ENCODE measurements at regions not wholly inside any gene's neighbourhood (a gene's known extent, or its start where the extent isn't known, plus 50 kb on each side); places are given as distances from the start of the nearest gene placed in this dataset.

- Histone ChIP-seq H3K4me3 (ENCODE audit: low read length) (no peak overlapping the region), H4K20me1 (ENCODE audit: control insufficient read depth, insufficient read depth, low read depth, low read length) (no peaks in the 10 kb centered on the region), H3K9me2 (replicated peaks; ENCODE audit: control insufficient read depth, low read length) (no peaks in the 10 kb centered on the region), H3K9me3 (ENCODE audit: control insufficient read depth, insufficient read depth, low read length) (peaks cover 7% of the 10 kb centered on the region; the same call in 1 of the 2 replicates), H3K4me1 (ENCODE audit: control insufficient read depth, low read length) (no peaks in the 10 kb centered on the region), H3K4me2 (ENCODE audit: low read length) (no peak overlapping the region), H3K27ac (ENCODE audit: low read depth, low read length) (no peak overlapping the region), H3K27me3 (ENCODE audit: control insufficient read depth, low read length) (no peaks in the 10 kb centered on the region), H3K36me3 (ENCODE audit: control insufficient read depth, low read length) (no peaks in the 10 kb centered on the region), H3K79me2 (ENCODE audit: control insufficient read depth, low read length) (no peaks in the 10 kb centered on the region), H3F3A (ENCODE audit: control insufficient read depth, insufficient read depth) (no peaks in the 10 kb centered on the region)
- TF ChIP-seq EZH2phosphoT487 (IDR thresholded peaks at IDR 0.05; ENCODE audit: borderline replicate concordance, low read length): no peak
- no peak for TF ChIP-seq CTCF (IDR thresholded peaks at IDR 0.05; ENCODE audit: low read depth, low read length, poor library complexity, severe bottlenecking)
Measured at GRCh38 chr5:15286650-15287049, 213.3 kb upstream of the FBXL7 start.

DNA sequence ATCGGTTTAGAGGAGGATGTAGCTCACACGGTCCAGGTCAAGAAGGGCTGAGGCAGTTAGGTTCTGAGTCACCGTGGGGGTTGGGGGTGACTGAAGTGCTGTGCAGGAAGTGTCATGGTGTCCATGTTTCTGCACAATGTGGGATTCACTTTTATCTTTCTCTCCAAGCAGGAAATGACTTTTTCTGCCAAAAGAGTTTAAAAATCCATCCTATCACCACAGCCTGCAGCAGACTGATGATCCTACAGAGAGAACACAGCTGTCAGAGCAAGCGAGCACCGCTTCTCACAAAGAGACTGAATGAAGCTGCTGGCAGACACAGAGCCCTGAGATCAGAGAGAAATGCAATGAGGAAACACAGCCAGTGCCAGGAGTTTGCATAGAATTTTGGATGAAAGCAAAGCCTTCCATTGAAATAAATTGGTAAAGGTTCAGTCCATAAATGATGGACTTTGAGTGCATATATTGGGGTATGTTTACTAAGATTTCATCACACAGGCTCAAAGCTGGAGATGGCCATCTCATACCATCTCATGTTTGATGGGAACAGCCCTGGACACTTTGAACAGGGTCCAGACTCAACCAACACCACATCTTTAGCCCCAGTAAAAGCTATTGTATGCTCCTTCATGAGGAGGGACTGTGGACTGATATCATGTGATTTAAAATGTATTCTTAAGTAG is 213.9 kb upstream of the FBXL7 start:
- Histone ChIP-seq H3K36me3 (ENCODE audit: control insufficient read depth, low read length) (no peaks in the 10 kb centered on the region), H4K20me1 (ENCODE audit: control insufficient read depth, insufficient read depth, low read depth, low read length) (no peaks in the 10 kb centered on the region), H3K27me3 (ENCODE audit: control insufficient read depth, low read length) (no peaks in the 10 kb centered on the region), H3K79me2 (ENCODE audit: control insufficient read depth, low read length) (no peaks in the 10 kb centered on the region), H3F3A (ENCODE audit: control insufficient read depth, insufficient read depth) (no peaks in the 10 kb centered on the region), H3K9me3 (ENCODE audit: control insufficient read depth, insufficient read depth, low read length) (0 out of 2 replicates have a peak, but pooled peaks cover 2% of the 10 kb centered on the region), H3K4me3 (ENCODE audit: low read length) (no peak overlapping the region), H3K4me1 (ENCODE audit: control insufficient read depth, low read length) (no peaks in the 10 kb centered on the region), H3K4me2 (ENCODE audit: low read length) (no peak overlapping the region), H3K27ac (ENCODE audit: low read depth, low read length) (no peak overlapping the region), H3K9me2 (replicated peaks; ENCODE audit: control insufficient read depth, low read length) (no peaks in the 10 kb centered on the region)
- TF ChIP-seq CTCF (IDR thresholded peaks at IDR 0.05; ENCODE audit: low read depth, low read length, poor library complexity, severe bottlenecking): no peak
- no peak for TF ChIP-seq EZH2phosphoT487 (IDR thresholded peaks at IDR 0.05; ENCODE audit: borderline replicate concordance, low read length)

- H3K4me3 ChIP-seq (ENCODE audit: low read length): no peak overlapping the region
- no peaks in the 10 kb centered on the region for H3K9me3 ChIP-seq (ENCODE audit: control insufficient read depth, insufficient read depth, low read length)
- H3K79me2 ChIP-seq (ENCODE audit: control insufficient read depth, low read length): no peaks in the 10 kb centered on the region
- no peaks in the 10 kb centered on the region for H3K36me3 ChIP-seq (ENCODE audit: control insufficient read depth, low read length)
- H3K4me1 ChIP-seq (ENCODE audit: control insufficient read depth, low read length): no peaks in the 10 kb centered on the region
- TF ChIP-seq EZH2phosphoT487 (IDR thresholded peaks at IDR 0.05; ENCODE audit: borderline replicate concordance, low read length): no peak
- TF ChIP-seq CTCF (IDR thresholded peaks at IDR 0.05; ENCODE audit: low read depth, low read length, poor library complexity, severe bottlenecking): no peak
- H3F3A ChIP-seq (ENCODE audit: control insufficient read depth, insufficient read depth): no peaks in the 10 kb centered on the region
- H3K4me2 ChIP-seq (ENCODE audit: low read length): no peak overlapping the region
- no peaks in the 10 kb centered on the region for H3K9me2 ChIP-seq (replicated peaks; ENCODE audit: control insufficient read depth, low read length)
- no peak overlapping the region for H3K27ac ChIP-seq (ENCODE audit: low read depth, low read length)
- H4K20me1 ChIP-seq (ENCODE audit: control insufficient read depth, insufficient read depth, low read depth, low read length): no peaks in the 10 kb centered on the region
- no peaks in the 10 kb centered on the region for H3K27me3 ChIP-seq (ENCODE audit: control insufficient read depth, low read length)
Measured at GRCh38 chr5:15284706-15285105, 215.3 kb upstream of the FBXL7 start.

All from DOHH2 (cell line).